GM18858 (cell line): ENCODE measurements at regions not wholly inside any gene's neighbourhood (a gene's known extent, or its start where the extent isn't known, plus 50 kb on each side); places are given as distances from the start of the nearest gene placed in this dataset.

Experiments used
- ATAC-seq: cut with Tn5 transposase; IDR thresholded peaks from one replicate; pipeline ENCODE4 v1.9.1; 2021; ENCODE audit not compliant: unreplicated experiment

DNA sequence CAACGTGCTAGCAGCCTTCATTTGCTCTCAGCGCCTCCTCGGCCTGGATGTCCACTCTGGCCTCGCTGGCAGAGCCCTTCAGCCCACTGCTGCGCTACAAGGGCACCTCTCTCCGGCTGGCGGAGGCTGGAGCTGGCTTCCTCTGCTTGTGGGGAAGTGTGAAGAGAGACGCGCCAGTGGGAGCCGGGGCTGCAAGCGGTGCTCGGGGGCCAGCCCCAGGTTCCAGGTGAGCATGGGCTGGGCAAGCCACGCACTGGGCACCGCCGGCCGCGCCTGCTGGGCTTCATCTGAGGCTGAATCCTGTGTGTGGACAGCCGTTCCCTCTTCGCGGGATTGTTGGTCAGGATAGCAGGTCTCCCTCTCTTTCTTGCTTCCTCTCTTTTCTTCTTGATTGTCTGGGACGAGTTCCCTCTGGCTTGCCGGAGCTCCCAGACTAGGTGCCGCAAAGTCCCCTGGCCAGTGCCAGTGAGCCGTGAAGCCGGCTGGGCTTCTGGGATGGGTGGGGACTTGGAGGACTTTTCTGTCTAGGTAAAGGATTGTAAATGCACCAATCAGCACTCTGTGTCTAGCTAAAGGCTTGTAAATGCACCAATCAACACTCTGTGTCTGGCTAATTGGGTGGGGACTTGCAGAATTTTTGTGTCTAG is 165.0 kb downstream of the HEPH start:
- no peak for ATAC-seq

- ATAC-seq = no peak
Measured at GRCh38 chrX:66360894-66361293, 196.8 kb downstream of the HEPH start.

DNA sequence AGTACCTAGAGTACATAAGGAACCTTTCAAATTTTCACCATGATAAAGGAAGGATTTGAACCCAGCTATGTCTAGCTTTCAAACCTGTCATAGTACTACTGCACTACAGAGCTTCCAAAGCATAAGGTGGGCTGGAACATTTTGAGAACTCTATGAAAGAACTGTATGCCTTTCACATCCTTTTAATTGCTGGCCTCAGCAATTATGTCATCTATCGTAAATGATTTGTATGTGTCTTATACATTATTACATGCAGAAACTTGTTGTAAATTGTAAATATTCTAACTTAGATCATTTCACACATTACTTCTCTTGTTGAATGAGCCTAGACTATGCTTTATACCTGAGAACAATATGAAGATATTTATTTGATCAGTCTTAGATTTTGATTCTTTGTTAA is 220.7 kb downstream of the HEPH start:
- no peak for ATAC-seq

DNA sequence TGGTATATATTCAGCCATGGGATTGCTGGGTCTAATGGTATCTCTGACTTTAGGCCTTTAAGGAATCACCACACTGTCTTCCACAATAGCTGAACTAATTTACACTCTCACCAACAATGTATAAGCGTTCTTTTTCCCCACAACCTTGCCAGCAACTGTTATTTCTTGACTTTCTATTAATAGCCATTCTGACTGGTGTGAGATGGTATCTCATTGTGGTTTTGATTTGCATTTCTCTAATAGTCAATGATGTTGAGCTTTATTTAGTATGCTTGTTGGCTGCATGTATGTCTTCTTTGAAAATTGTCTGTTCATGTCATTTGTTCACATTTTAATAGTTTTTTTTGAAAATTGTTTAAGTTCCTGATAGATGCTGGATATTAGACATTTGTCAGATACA is 235.2 kb downstream of the HEPH start:
- no peak for ATAC-seq

- no peak for ATAC-seq
Measured at GRCh38 chrX:66402165-66402564, 236.7 kb downstream of the EDA2R start.

- peak; percentile 83 for ATAC-seq
Measured at GRCh38 chrX:66408507-66408906, 230.4 kb downstream of the EDA2R start.

GRCh38 chrX:66410806-66411205 is 228.1 kb downstream of the EDA2R start:
- no peak for ATAC-seq
